Anterior cingulate cortex (tissue), 58 donors: ENCODE measurements at regions not wholly inside any gene's neighbourhood (a gene's known extent, or its start where the extent isn't known, plus 50 kb on each side); places are given as distances from the start of the nearest gene placed in this dataset.

Source experiments
- DNase-seq, 58 donors: peaks; one replicate each; lab custom pipeline; 2025; lab: John Stamatoyannopoulos, UW

GRCh38 chr3:104629038-104629437 is 737.7 kb upstream of the ALCAM start:
- no peak for DNase-seq

DNA sequence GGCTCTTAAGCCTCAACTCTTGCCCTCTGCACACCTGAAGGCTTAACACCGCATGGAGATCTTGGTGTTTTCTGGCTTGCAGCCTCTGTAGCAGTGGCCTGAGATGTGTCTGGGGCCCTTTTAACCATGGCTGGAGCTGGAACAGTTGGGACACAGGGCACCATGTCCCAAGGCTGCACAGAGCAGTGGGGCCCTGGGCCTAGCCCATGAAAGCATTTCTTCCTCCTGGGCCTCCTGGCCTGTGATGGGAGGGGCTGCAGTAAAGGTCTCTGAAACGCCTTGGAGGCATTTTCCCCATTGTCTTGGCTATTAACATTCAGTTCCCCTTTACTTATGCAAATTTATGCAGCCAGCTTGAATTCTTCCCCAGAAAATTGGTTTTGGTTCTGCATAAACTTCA is 735.5 kb upstream of the ALCAM start:
- DNase-seq = no peak

GRCh38 chr3:104632521-104632920 is 734.2 kb upstream of the ALCAM start:
- DNase-seq = no peak

DNA sequence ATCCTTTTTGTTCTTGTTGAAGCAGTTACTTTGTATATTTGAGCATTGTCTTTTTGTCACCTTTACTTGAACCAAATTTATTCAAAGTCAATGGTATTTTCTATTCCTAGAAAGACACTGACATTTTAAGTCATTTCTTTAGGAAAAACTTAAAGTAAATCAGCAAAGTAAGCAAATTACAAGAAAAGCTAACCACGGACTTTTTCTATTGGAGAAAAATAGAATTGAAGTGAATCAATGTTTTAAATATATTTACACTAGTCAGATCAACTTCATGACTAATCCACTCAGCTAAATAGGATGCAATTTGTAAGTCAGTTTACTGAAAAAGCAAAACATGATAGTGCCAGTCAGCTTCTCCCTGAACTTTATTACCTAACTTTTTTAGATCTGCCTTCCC is 733.8 kb upstream of the ALCAM start:
- DNase-seq = no peak

DNA sequence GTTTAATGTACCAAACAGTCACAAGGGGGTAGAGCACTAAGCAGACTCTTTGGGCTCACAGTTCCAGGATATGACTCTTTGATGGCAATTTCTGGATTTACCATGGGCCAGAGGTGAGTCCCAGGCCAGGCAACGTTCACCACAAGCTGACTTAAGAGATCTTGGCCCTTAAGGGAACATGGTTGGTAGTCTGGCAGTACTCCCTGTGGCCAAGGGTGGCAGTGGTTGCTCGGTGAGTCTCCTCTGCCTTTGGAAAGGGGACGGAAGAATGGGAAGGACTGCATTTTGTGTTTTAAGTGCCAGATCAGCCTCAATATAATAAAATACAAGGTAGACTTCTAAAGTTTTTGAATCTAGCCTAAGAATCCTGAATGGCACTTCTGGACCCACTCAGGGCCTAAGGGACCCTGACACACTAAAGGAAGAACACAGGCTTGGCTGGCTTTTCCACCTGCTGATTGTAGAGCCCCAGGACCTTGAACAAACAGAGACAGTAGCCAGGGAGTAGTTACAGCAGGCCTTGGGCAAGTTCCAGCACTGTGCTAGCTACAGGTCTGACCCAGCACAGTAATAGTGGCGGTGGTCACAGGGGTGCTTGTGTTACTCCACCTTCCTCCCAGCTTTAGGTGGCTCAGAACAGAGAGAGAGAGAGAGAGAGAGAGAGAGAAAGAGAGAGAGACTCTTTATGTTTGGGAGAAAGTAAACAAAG is 730.7 kb upstream of the ALCAM start:
- DNase-seq = no peak

DNA sequence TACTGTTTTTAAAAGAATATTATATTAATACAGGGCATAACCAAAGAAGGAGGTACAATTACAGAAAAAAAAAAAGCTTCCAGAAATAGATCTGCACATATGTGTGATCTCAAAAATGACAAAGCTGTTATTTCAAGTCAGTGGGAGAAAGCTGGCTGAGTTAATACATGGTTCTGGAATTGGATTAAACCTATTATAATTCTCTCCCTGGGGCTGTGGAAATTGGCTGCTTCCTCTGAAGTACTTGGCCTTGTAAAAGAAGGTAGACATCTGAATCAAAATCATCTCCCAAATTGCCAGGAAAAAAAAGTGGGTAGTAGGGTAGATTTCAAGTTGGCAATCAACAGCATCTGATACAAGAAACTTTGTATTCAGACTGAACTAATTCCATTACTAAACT is 723.9 kb upstream of the ALCAM start:
- DNase-seq = no peak

GRCh38 chr3:104646196-104646595 is 720.5 kb upstream of the ALCAM start:
- DNase-seq = no peak

DNA sequence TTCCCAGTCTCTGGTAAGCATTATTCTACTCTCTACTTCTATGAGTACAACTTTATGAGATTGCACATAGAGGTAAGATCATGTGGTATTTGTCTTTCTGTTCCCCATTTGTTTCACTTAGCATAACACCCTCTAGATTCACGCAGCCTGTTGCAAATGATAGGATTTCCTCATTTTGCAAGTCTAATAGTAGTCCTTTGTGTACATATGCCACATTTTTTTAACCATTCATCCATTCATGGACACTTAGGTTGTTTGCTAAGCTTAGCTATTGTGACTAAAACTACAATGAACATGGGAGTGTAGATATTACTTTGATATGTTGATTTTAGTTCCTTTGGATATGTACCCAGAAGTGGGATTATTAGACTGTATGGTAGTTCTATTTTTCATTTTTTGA is 717.9 kb upstream of the ALCAM start:
- no peak for DNase-seq

DNA sequence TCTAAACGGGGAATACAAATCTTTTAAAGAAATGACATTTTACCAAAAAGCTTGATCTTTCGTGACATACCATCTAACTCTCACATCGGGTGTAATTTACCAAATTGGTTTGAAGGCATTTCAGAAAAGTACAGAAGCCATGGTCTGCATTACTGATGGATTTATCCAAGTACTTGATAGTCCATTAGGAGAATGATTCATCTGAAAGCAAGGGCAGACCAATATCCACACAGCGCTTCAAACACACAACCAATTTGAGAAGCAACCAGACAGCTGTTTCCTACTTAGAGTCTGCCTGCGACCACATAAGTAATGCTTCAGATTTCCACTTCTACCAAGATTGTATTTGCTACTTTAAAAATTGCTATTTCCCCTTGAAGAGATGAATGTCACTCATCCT is 697.6 kb upstream of the ALCAM start:
- no peak for DNase-seq

GRCh38 chr3:104672331-104672730 is 694.4 kb upstream of the ALCAM start:
- DNase-seq = no peak

DNA sequence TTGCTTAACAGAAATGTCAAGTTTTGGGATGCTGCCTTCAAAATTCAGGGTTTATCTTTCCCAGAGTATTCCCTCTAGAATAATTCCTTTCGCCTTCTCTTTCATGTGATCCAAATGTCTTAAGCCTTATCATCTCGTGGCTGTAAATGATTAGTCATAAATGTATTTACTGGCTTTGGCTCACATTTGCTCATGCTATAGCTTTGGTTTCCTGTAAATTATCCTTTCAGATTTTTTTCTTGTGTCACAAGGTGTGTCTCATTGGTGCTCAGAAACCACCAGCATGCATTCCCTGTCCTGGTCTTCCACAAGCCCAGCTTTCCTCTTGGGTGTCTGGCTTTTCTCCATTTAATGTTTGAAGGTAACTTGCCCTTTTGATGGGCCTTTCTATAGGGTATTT is 692.7 kb upstream of the ALCAM start:
- DNase-seq = no peak

GRCh38 chr3:104676241-104676640 is 690.5 kb upstream of the ALCAM start:
- no peak for DNase-seq

DNA sequence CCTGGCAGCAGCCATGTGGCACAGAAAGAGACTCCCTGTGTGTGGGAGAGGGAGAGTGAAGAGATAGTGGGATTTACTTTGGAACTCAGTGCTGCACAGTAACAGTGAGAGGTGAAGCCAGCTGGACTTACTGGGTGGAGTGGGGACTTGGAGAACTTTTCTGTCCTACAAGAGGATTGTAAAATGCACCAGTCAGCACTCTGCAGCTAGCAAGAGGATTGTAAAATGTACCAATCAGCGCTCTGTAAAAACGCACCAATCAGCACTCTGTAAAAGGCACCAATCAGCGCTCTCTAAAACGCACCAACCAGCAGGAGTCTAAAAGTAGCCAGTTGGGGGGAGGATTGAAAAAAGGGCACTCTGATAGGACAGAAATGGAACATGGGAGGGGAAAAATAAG is 688.8 kb upstream of the ALCAM start:
- no peak for DNase-seq

GRCh38 chr3:104685492-104685891 is 681.2 kb upstream of the ALCAM start:
- no peak for DNase-seq

- DNase-seq = no peak
Observed at GRCh38 chr3:104687362-104687761, 679.3 kb upstream of the ALCAM start.

- DNase-seq = no peak
Observed at GRCh38 chr3:104696470-104696869, 670.2 kb upstream of the ALCAM start.

- no peak for DNase-seq
Observed at GRCh38 chr3:104711406-104711805, 655.3 kb upstream of the ALCAM start.

GRCh38 chr3:104715972-104716371 is 650.7 kb upstream of the ALCAM start:
- DNase-seq = no peak

GRCh38 chr3:104717828-104718196 is 648.9 kb upstream of the ALCAM start:
- DNase-seq = no peak

GRCh38 chr3:104723000-104723399 is 643.7 kb upstream of the ALCAM start:
- no peak for DNase-seq

GRCh38 chr3:104731074-104731473 is 635.6 kb upstream of the ALCAM start:
- DNase-seq = no peak

- DNase-seq = no peak
Observed at GRCh38 chr3:104734627-104735026, 632.1 kb upstream of the ALCAM start.

DNA sequence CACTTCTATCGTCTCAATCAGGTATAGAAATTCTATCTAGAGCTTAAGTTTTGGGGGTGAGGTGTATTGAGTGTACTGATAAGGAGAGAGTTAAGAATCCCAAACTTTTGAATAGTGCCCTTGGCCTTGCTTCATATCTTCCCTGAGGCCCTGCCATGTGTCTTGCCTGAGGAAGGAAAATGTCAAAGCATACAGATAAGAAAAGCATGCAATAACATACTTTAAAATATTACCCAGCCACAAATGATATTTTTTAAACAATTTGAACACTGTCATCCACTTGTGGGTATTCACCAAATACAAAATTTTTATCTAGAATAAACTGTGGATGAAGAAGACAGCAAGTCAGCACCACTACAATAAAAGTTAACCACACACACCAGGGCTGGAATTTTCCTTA is 631.0 kb upstream of the ALCAM start:
- DNase-seq = no peak
